ENCODE measurements at regions not wholly inside any gene's neighbourhood (a gene's known extent, or its start where the extent isn't known, plus 50 kb on each side); places are given as distances from the start of the nearest gene placed in this dataset.

DNA sequence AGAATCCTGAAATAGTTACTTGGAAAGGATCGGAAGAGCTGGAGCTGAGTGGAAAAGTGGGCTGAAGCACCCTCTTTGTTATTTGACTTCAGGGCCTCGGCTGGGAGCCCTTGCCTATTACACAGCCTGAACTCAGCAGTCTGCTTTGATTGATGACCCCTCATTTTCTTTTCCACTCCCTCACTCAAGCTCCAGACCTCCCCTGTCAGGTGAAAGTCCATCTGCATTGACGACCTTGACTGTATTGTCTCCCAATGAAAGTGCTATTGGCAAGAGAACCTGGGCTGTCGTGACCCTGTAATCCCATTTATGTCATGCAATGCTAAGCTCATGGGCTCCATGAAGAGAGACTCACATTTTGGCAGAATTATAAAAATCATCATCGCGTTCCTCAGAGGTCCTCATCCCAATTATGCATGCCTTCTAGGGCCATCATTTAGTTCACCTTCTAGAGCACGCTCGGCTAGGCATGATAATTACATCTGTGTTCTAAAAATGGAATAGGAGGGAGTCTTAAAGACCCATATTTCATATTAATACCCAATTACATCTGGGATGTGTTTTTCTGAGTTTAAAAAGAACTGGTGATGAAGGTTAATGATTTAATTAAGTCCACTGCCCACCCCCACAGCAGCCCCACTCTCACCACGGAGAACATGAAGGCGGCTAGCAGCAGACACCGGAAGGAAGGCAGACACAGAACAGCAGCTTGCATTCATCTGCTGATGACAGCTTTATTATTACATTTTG, 472.5 kb downstream of the PID1 start:
- no peak overlapping the region for H3K27ac ChIP-seq (ENCODE audit: low read depth in 2 of 2, low read length in 2 of 2)
- H3K4me1 ChIP-seq (ENCODE audit: control insufficient read depth in 2 of 2, insufficient read depth in 2 of 2, low read length in 2 of 2), result no peaks in the 10 kb centered on the region
- H3K9me3 ChIP-seq (ENCODE audit: control insufficient read depth in 2 of 2, low read length in 2 of 2), result no peaks in the 10 kb centered on the region
- no peak overlapping the region for H3K4me3 ChIP-seq (ENCODE audit: low read length in 2 of 2)
- H3K9ac ChIP-seq (ENCODE audit: low read depth in 1 of 2, low read length in 2 of 2), result no peak overlapping the region
- H3K36me3 ChIP-seq (ENCODE audit: control insufficient read depth in 2 of 2, insufficient read depth in 2 of 2, low read length in 2 of 2), result no peaks in the 10 kb centered on the region
- H3K27me3 ChIP-seq (ENCODE audit: control insufficient read depth in 2 of 2, insufficient read depth in 2 of 2, low read length in 2 of 2), result no peaks in the 10 kb centered on the region

DNA sequence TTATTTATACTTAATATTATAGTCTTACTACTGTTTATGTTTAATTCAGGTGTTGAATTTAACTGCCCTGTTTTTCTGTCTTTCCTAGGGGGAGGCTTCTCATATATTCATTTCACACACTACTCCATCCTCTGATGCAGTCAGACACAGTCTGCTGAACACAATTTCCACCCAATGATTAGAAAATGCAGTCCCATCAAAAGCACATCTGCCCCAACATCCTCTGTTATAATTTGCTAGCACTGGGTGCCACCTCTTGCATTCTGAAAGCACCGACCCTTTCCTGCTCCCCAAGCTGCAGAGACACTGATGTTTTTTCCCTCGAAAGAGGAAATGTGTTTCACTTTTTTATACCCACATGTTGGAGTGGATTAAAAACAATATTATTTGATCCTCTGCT, 474.7 kb downstream of the PID1 start:
- H3K9ac ChIP-seq (ENCODE audit: low read depth in 1 of 2, low read length in 2 of 2), result no peak overlapping the region
- H3K27ac ChIP-seq (ENCODE audit: low read depth in 2 of 2, low read length in 2 of 2), result no peak overlapping the region
- H3K4me3 ChIP-seq (ENCODE audit: low read length in 2 of 2), result no peak overlapping the region
- no peaks in the 10 kb centered on the region for H3K27me3 ChIP-seq (ENCODE audit: control insufficient read depth in 2 of 2, insufficient read depth in 2 of 2, low read length in 2 of 2)
- no peaks in the 10 kb centered on the region for H3K4me1 ChIP-seq (ENCODE audit: control insufficient read depth in 2 of 2, insufficient read depth in 2 of 2, low read length in 2 of 2)
- H3K36me3 ChIP-seq (ENCODE audit: control insufficient read depth in 2 of 2, insufficient read depth in 2 of 2, low read length in 2 of 2), result no peaks in the 10 kb centered on the region
- H3K9me3 ChIP-seq (ENCODE audit: control insufficient read depth in 2 of 2, low read length in 2 of 2), result no peaks in the 10 kb centered on the region

DNA sequence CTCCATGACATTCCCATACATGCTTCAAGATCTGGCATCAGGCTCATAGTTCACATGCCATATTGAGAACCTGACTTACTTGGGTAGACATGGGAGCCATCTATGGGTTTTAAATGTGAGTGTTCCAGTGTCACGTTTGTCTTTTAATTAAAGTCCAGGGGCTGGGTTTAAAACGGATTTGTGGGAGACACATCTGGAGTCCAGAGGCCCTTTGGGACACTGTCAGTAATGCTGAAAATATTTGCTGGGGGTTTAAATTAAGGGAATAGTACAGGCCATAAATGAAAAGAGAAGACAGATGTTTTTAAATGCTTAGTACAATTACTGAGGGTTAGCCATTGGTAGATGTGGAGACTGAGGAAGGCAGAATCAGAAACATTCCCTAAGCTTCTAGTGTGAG, 478.0 kb downstream of the PID1 start:
- Histone ChIP-seq H3K27ac (ENCODE audit: low read depth in 2 of 2, low read length in 2 of 2) (no peak overlapping the region), H3K4me1 (ENCODE audit: control insufficient read depth in 2 of 2, insufficient read depth in 2 of 2, low read length in 2 of 2) (no peaks in the 10 kb centered on the region), H3K4me3 (ENCODE audit: low read length in 2 of 2) (no peak overlapping the region), H3K9ac (ENCODE audit: low read depth in 1 of 2, low read length in 2 of 2) (no peak overlapping the region), H3K9me3 (ENCODE audit: control insufficient read depth in 2 of 2, low read length in 2 of 2) (no peaks in the 10 kb centered on the region), H3K36me3 (ENCODE audit: control insufficient read depth in 2 of 2, insufficient read depth in 2 of 2, low read length in 2 of 2) (no peaks in the 10 kb centered on the region), H3K27me3 (ENCODE audit: control insufficient read depth in 2 of 2, insufficient read depth in 2 of 2, low read length in 2 of 2) (no peaks in the 10 kb centered on the region)

DNA sequence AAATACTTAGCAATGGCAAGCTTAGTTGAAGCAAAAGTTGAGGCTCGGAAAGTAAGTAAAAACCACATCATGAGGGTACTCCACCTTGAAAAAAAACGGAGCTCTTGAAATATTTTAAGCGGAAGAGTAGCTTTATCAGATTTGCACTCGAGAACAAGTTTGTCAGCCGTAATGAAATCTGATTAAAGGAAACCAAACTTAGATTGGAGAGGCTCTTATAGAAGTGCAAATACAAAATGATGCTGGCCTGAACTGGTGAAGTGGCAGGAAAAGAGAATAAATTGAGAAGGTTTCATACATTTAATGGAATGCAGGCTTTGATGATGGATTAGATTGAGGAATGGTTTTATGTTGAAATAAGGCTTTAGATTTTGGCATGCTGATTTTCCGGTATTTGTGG, 484.2 kb downstream of the PID1 start:
- Histone ChIP-seq H3K4me3 (ENCODE audit: low read length in 2 of 2) (no peak overlapping the region), H3K4me1 (ENCODE audit: control insufficient read depth in 2 of 2, insufficient read depth in 2 of 2, low read length in 2 of 2) (no peaks in the 10 kb centered on the region), H3K36me3 (ENCODE audit: control insufficient read depth in 2 of 2, insufficient read depth in 2 of 2, low read length in 2 of 2) (no peaks in the 10 kb centered on the region), H3K27me3 (ENCODE audit: control insufficient read depth in 2 of 2, insufficient read depth in 2 of 2, low read length in 2 of 2) (no peaks in the 10 kb centered on the region), H3K27ac (ENCODE audit: low read depth in 2 of 2, low read length in 2 of 2) (no peak overlapping the region), H3K9me3 (ENCODE audit: control insufficient read depth in 2 of 2, low read length in 2 of 2) (no peaks in the 10 kb centered on the region), H3K9ac (ENCODE audit: low read depth in 1 of 2, low read length in 2 of 2) (no peak overlapping the region)

DNA sequence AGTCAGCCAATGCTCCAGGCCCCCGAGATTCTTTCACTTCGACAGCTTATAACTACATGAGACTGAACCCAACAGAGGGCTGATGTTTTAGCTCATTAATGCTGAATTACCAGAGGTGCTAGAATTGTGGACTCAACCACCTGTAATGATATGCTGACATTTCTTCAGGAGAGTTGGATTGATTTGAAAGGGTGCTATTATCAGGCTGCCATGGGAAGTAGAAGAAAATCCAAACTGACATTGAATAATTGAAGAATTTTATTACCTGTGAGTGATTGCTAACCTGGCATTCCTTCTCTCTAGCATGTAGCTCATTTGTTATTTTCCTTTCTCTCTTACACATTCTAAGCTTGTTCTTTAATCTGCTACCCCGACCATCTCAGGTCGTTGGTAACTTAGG, 488.8 kb downstream of the PID1 start:
- Histone ChIP-seq H3K9me3 (ENCODE audit: control insufficient read depth in 2 of 2, low read length in 2 of 2) (no peaks in the 10 kb centered on the region), H3K4me1 (ENCODE audit: control insufficient read depth in 2 of 2, insufficient read depth in 2 of 2, low read length in 2 of 2) (no peaks in the 10 kb centered on the region), H3K27ac (ENCODE audit: low read depth in 2 of 2, low read length in 2 of 2) (no peak overlapping the region), H3K4me3 (ENCODE audit: low read length in 2 of 2) (no peak overlapping the region), H3K36me3 (ENCODE audit: control insufficient read depth in 2 of 2, insufficient read depth in 2 of 2, low read length in 2 of 2) (no peaks in the 10 kb centered on the region), H3K27me3 (ENCODE audit: control insufficient read depth in 2 of 2, insufficient read depth in 2 of 2, low read length in 2 of 2) (no peaks in the 10 kb centered on the region), H3K9ac (ENCODE audit: low read depth in 1 of 2, low read length in 2 of 2) (no peak overlapping the region)

DNA sequence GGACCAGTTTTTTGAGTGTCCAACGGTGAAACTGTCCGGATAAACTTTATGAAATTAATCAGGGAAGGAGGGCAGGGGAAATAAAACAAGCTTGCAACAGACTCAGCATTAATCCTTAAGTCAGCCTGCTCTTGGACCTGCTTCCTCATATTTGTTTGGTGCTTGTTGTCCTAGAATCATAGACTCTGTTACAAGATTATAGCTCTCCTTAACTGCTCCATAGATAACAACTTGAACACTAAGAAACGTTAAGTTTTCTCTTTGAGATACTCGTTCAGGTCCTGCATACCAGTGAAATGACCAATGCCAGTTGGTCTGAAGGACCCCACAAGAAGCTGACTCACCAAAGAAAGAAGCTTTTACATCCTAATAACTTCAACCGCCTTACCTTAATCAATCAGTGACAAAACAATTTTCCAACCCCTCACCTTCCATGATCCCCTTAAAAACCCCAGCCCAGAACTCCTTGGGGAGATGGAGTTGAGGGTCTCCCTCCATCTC, 493.2 kb downstream of the PID1 start:
- Histone ChIP-seq H3K27ac (ENCODE audit: low read depth in 2 of 2, low read length in 2 of 2) (no peak overlapping the region), H3K4me1 (ENCODE audit: control insufficient read depth in 2 of 2, insufficient read depth in 2 of 2, low read length in 2 of 2) (no peaks in the 10 kb centered on the region), H3K27me3 (ENCODE audit: control insufficient read depth in 2 of 2, insufficient read depth in 2 of 2, low read length in 2 of 2) (no peaks in the 10 kb centered on the region), H3K9me3 (ENCODE audit: control insufficient read depth in 2 of 2, low read length in 2 of 2) (no peaks in the 10 kb centered on the region), H3K9ac (ENCODE audit: low read depth in 1 of 2, low read length in 2 of 2) (no peak overlapping the region), H3K4me3 (ENCODE audit: low read length in 2 of 2) (no peak overlapping the region), H3K36me3 (ENCODE audit: control insufficient read depth in 2 of 2, insufficient read depth in 2 of 2, low read length in 2 of 2) (no peaks in the 10 kb centered on the region)

DNA sequence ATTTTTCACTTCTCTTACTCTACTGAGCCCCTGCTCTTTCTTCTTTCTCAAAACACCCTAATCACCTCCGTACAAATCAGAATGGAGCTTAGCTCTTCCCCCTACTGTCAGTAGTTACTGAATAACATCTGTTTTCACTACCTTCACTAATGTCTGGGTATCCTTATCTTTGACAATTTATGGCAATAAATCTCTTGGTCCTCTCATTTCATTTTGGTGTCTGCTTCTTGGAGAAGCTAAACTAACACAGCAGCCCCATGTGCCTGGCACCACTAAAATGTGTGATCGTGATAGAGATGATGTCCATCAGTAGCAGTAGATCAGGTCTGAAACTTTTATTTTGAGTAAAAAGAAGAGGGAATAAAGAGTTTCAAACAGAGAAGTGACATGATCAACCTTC, 496.5 kb downstream of the PID1 start:
- Histone ChIP-seq H3K27ac (ENCODE audit: low read depth in 2 of 2, low read length in 2 of 2) (no peak overlapping the region), H3K9ac (ENCODE audit: low read depth in 1 of 2, low read length in 2 of 2) (no peak overlapping the region), H3K9me3 (ENCODE audit: control insufficient read depth in 2 of 2, low read length in 2 of 2) (no peaks in the 10 kb centered on the region), H3K4me3 (ENCODE audit: low read length in 2 of 2) (no peak overlapping the region), H3K4me1 (ENCODE audit: control insufficient read depth in 2 of 2, insufficient read depth in 2 of 2, low read length in 2 of 2) (no peaks in the 10 kb centered on the region), H3K27me3 (ENCODE audit: control insufficient read depth in 2 of 2, insufficient read depth in 2 of 2, low read length in 2 of 2) (no peaks in the 10 kb centered on the region), H3K36me3 (ENCODE audit: control insufficient read depth in 2 of 2, insufficient read depth in 2 of 2, low read length in 2 of 2) (no peaks in the 10 kb centered on the region)

DNA sequence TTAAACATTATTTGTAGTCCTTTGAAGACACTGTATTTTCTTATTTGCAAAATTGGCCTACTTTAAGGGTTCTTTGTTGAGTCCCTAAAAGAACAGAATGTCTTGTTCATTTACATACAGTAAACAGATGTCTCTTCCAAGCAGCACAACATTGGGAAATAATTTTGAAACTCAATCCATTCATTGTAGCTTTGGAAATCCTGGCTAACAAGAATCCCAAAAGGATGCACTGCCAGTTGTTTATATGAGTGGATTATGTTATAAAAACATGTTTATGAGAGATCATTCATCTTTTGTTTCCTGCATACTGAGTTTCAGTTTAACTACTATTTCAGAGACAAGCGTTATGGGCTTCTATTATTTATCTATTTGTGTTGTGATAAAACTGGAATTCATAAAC, 499.3 kb downstream of the PID1 start:
- Histone ChIP-seq H3K27ac (ENCODE audit: low read depth in 2 of 2, low read length in 2 of 2) (no peak overlapping the region), H3K4me1 (ENCODE audit: control insufficient read depth in 2 of 2, insufficient read depth in 2 of 2, low read length in 2 of 2) (no peaks in the 10 kb centered on the region), H3K36me3 (ENCODE audit: control insufficient read depth in 2 of 2, insufficient read depth in 2 of 2, low read length in 2 of 2) (no peaks in the 10 kb centered on the region), H3K9ac (ENCODE audit: low read depth in 1 of 2, low read length in 2 of 2) (no peak overlapping the region), H3K9me3 (ENCODE audit: control insufficient read depth in 2 of 2, low read length in 2 of 2) (no peaks in the 10 kb centered on the region), H3K4me3 (ENCODE audit: low read length in 2 of 2) (no peak overlapping the region), H3K27me3 (ENCODE audit: control insufficient read depth in 2 of 2, insufficient read depth in 2 of 2, low read length in 2 of 2) (no peaks in the 10 kb centered on the region)

DNA sequence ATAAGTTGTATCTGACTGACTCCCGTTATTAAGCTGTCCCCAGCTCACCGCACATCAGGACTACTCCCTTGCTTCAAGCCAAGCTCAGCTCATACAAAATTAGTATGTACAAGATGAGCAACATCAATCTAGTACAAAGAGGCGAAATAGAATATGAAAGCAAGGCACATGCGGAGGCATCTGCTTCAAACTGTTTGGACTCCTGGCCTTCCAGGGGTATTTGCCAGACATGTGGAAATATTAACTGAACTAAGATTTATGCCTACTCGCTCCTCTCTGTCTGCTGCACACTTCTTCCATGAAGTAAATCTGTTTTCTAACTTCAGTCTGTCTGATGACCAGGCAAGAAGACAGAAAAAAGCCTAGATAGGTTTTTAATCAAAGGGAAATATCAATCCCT, 499.8 kb downstream of the PID1 start:
- H3K4me3 ChIP-seq (ENCODE audit: low read length in 2 of 2), result no peak overlapping the region
- no peaks in the 10 kb centered on the region for H3K36me3 ChIP-seq (ENCODE audit: control insufficient read depth in 2 of 2, insufficient read depth in 2 of 2, low read length in 2 of 2)
- no peak overlapping the region for H3K9ac ChIP-seq (ENCODE audit: low read depth in 1 of 2, low read length in 2 of 2)
- H3K27me3 ChIP-seq (ENCODE audit: control insufficient read depth in 2 of 2, insufficient read depth in 2 of 2, low read length in 2 of 2), result no peaks in the 10 kb centered on the region
- no peaks in the 10 kb centered on the region for H3K9me3 ChIP-seq (ENCODE audit: control insufficient read depth in 2 of 2, low read length in 2 of 2)
- peak overlapping the region; percentile 26 to 42 for H3K27ac ChIP-seq (ENCODE audit: low read depth in 2 of 2, low read length in 2 of 2)
- no peaks in the 10 kb centered on the region for H3K4me1 ChIP-seq (ENCODE audit: control insufficient read depth in 2 of 2, insufficient read depth in 2 of 2, low read length in 2 of 2)

DNA sequence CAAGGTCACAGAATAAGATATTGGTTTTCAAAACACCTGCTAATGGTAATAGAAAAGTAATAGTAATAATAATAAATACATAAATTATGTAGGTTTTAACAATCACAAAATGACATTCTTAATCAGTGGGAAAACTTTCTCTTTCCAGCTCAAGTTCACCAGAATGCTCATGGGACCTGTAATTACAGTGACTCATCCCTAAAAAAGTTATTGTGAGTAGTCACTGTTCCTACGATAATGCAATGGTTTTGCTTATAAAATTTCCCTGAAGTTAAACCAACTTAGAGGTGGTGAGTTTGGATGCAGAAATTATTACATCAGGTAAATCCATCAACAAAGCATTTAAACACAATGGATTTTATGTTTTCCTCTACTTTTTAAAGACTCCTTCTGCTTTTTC, 502.3 kb downstream of the PID1 start:
- Histone ChIP-seq H3K36me3 (ENCODE audit: control insufficient read depth in 2 of 2, insufficient read depth in 2 of 2, low read length in 2 of 2) (no peaks in the 10 kb centered on the region), H3K27ac (ENCODE audit: low read depth in 2 of 2, low read length in 2 of 2) (no peak overlapping the region)

More for the DNA sequence above, 502.3 kb downstream of the PID1 start:
- Histone ChIP-seq H3K27me3 (ENCODE audit: control insufficient read depth in 2 of 2, insufficient read depth in 2 of 2, low read length in 2 of 2) (peaks cover 0 to 1% of the 10 kb centered on the region in 2 donors), H3K9ac (ENCODE audit: low read depth in 1 of 2, low read length in 2 of 2) (no peak overlapping the region), H3K4me3 (ENCODE audit: low read length in 2 of 2) (no peak overlapping the region), H3K9me3 (ENCODE audit: control insufficient read depth in 2 of 2, low read length in 2 of 2) (no peaks in the 10 kb centered on the region), H3K4me1 (ENCODE audit: control insufficient read depth in 2 of 2, insufficient read depth in 2 of 2, low read length in 2 of 2) (no peaks in the 10 kb centered on the region)

Data from mucosa of rectum (tissue), 2 donors.